GM21423 (cell line): ENCODE measurements at regions not wholly inside any gene's neighbourhood (a gene's known extent, or its start where the extent isn't known, plus 50 kb on each side); places are given as distances from the start of the nearest gene placed in this dataset.
"Not testable (repeated sequence)": the region's sequence is repeated elsewhere in the genome, so short reads cannot be mapped to it uniquely, and the experiment has no call there.

Source experiments
- ATAC-seq: cut with Tn5 transposase; IDR thresholded peaks from one replicate; pipeline ENCODE4 v1.9.1; 2021; ENCODE audit warnings: mild to moderate bottlenecking, moderate library complexity; ENCODE audit not compliant: unreplicated experiment

DNA sequence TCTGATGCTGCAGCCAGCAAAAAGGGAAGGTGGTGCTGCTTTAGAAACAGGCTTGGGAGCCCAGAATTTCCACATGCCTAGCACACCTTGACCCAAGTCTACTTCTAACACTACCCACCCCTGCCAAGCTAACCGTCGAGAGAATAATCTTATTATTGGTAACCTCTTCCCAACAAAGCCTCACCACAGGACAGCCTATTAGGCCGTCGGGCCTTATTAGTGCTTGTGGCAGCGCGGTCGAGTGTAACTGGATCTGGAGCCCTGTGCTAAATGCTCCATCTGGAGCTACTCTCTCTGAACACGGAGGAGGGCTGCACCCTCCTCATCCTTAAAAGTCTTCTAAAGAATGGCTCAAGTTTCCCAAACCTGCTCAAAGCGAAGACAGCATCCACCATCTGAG lies 165.5 kb upstream of the NFIA start:
- no peak for ATAC-seq

DNA sequence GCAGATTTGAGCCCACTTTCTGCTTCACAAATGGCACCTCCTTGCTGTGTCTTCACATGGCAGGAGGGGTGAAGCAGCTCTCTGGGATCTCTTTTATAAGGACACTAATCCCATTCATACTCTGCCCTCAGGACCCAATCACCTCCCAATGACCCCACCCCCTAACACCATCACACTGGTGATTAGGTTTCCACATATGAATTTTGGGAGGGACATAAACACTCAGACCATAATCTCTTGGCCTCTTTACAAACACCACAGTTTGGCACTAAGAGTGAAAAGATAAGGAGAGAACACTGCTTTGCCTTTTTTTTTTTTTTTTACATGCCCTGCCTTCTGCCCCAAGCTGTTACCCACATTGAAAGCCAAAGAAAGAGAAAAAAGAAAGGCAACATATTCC lies 166.2 kb upstream of the NFIA start:
- no peak for ATAC-seq

DNA sequence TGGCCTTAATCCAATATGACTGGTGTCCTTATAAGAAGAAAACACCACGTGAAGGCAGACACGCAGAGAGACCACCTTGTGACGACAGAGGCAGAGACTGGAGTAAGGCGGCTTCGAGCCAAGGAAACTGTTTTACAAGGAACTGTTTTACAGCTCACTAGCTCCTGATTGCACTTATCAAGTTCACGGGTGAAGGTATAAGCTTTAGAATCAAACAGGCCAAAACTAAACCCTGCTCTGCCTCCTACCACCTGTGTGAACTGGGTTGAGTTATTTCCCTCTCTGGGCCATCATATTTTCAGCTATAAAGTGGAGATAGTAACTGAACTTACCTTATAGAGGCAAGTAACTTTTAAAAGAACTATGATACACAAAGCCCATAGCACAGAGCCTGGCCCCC lies 166.9 kb upstream of the NFIA start:
- no peak for ATAC-seq

DNA sequence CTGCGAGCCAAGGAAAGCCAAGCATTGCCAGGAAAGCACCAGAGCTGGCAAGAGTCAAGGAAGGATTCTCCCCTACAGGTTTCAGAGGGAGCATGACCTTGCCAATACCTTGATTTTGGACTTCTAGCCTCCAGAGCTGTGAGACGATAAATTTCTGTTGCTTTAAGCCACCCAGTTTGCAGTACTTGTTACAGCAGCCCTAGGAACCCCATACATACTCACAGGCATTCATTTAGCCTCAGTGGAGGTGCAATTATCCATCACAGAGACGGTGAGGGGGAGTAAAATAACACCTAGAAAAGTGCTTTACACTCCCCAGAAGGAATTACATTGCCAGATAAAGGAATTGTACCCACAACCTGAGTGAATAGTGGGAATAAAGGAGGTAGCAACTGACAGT lies 167.4 kb upstream of the NFIA start:
- no peak for ATAC-seq

DNA sequence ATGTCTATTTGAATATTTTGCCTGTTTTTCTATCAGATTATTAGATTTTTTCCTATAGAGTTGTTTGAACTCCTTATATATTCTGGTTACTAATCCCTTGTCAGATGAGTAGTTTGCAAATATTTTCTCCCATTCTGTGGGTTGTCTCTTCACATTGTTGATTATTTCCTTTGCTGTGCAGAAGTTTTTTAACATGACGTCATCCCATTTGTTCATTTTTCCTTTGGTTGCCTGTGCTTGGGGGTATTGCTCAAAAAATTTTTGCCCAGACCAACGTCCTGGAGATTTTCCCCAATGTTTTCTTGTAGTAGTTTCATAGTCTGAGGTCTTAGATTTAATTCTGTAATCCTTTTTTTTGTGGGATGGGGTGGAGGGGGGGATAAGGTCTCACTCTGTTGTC lies 168.7 kb upstream of the NFIA start:
- not testable (repeated sequence) for ATAC-seq

DNA sequence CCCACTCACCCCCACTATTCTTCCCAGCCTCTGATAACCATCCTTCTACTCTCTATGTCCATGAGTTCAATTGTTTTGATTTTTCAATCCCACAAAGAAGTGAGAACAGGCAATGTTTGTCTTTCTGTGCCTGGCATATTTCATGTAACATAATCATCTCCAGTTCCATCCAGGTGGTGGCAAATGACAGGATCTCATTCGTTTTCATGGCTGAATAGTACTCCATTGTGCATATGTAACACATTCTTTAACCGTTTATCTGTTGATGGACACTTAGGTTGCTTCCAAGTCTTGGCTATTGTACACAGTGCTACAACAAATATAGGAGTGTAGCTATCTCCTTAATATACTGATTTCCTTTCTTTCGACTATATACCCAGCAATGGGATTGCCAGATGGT lies 169.3 kb upstream of the NFIA start:
- no peak for ATAC-seq

DNA sequence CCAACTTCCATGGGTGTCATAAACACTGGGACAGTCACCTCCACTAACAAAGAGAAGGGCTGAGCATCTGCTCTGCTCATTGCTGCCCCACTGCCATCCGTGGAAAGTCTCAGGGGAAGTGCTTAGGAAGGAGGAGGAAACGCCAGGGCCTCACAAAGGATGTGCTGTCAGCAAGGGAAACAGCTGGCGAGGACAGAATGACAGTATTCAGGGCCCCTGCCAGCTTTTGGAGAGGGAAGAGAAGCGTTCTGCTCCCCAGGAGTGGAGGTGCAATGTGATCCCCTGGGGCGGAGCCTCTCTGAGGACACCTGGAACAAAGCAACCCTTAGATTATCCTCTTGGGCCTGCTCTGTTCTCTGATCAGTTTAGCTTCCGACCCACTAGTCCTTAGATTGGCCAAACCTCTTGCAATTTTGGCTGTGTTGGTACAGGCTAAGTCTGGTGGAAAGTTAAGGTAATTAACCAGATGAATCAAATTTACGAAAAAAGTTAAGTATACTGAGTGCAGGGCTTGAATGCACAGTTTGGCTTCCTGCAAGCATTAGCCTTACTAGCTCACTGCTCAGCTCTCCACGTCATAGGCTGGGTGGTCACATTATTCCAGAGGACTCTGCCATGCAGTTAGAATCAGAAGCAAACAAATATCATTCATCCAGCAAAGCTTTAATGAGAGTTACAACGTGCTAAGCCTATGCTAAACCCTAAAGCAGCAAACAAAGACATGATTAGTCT lies 170.2 kb upstream of the NFIA start:
- no peak for ATAC-seq

DNA sequence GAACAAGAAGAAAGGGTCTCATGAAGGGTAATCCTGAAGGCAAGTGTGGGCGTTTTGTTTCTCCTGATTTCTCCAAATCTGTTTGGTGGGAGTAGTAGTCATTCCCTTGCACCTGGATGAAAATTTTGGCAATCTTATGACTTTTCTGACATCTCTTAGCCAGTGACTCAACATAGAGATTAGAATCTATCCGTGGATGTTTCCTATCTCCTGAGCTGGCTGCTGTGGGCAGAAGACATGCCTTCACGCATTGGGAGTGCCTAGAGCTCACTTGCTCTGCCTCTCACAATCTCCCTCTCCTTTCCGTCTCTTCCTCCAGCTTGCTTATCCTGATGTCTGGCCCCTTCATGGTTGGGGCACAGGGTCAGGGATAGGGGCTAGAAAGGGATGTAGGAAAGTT lies 174.2 kb upstream of the NFIA start:
- no peak for ATAC-seq

DNA sequence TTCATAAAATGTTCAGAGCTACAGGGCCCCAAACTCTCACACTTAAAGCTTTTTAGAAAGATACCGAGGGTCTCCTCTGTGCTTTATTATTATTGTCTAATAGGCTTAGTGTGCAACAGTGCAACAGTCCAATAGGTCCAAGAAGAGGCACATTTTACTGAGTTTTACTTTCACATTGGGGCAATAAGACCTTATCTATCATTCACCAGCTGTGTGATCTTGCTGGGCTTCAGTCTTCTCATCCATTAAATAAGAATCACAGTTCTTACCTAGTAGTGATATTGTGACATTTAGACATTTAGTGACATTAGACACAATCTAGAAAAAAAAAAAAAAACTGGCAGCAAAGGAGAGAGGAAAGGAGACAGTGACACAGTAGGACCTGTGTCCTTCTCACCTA lies 175.8 kb upstream of the NFIA start:
- no peak for ATAC-seq

DNA sequence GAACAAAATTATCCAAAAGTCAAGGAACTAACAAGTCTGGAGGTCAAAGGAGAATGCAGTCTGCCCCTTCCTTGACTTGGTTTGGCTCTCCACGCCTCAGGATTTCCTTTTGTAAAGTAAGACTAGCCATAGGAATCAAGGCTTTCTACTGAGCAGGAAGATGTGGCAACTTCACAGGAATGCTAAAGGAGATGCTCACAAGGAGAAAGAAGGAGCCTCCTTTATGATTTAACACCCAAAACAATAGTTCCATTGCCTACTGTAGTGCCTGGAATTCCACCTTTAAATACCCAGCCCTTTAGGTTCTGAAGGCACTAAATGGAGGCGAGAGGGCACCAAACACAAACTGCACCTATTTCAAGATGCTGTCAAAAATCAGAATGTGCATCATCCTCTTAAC lies 176.3 kb upstream of the NFIA start:
- ATAC-seq = no peak

DNA sequence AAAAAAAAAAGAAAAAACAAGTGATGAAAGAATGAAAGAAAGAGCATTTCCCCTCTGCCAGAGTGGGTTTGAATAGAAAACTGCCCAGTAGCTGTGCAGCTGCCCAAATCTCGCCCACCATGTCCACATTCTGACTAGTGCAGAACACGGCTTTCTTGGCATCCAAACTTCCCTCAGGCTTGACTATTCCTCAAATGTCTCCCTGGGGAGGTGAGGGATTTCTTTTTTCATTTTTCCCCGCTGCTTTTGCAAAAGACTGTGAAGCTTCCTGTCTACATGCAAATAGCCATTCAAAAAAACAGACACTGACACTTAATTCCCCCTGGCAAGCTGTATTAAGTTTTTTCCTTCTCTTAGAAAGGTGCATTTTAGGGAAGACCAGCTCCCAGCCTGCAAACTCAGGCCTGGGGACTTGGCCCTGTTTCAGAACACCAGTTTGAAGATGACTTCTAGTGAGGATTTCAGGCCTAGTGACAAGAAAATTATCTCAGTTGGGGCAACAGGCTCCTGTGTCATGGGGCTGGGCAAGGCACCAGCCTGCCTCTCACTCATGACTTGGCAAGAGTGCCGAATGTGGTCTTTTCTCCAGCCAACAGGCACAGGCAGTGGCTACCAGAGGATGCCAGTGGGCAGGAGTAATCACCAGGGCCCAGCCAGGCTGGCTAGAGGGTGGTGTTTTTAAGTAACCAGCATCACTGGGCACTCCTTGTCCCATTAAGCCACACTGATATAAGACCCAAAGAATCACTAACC lies 178.1 kb upstream of the NFIA start:
- ATAC-seq = no peak

DNA sequence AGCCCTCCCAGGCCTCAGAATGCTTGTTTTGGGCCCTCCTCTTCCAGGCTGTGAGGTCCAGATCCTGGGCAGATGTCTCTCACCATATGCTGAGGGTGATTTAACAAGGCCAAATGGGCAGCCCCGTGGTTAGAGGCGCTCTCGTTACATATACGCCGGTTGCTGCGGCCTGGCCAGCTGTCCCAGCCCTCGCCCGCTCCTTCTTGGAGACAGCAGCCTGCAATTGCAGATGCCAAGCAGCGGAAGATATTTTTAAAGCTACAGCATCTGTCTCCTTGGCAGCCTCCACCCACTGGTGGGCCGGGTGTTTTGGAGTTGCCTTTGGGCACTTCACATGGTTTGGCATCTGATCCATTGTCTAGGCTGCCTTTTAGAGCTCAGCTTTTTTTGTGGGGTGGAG lies 178.8 kb upstream of the NFIA start:
- ATAC-seq = no peak

DNA sequence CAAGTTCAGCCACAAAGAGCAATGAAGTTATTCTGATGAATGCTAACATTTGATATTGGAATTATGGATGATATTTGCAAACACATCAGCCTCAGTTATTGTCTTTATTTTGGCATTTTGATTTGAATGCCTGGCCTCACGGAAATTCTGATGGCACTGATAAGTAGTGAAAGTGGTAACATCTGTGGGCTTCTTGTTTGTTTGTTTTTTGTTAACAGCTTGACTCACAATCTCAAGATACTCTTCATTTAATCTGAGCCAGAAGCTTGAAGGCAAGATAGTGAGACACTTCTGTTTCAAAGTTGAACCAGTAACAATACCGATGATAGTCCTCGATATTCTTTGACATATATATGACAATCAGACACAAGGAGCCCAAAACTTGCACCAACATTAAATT lies 182.9 kb upstream of the NFIA start:
- no peak for ATAC-seq

DNA sequence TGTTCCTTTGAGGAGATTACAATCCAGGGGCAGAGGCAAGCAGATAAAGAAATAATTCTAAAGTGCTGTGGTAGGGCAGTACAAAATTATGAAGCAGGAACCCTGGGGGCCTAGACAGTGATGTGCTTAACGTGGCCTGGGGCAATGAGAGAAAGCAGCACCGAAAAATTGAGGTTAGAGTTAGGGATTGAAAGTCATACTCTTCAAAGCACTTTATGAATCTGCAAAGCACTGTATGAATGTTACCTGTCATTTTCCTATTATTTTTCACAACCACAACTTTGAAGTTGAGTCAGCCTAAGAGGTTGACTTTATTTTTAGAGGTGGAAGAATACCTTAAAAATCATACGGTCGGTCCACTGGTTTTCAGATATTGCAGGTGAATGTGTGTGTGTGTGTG lies 183.4 kb upstream of the NFIA start:
- no peak for ATAC-seq

DNA sequence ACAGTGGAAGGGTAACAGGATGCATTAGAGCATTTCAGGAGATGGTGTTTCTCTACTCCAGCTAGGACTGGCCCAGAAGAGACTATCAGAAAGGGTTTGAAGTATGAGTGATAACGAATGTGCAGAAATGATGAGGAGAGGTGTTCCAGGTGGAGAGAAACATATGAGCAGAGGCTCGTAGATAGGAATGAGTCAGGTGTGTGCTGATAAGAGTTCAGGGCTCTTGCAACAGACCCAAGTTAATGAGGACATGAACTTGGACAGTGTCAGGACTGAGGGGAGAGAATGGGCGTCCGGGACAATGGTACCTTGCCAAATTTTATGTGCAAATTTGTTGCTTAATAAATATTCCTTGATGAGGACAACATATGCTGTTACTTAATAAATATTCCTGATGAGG lies 183.9 kb upstream of the NFIA start:
- no peak for ATAC-seq

DNA sequence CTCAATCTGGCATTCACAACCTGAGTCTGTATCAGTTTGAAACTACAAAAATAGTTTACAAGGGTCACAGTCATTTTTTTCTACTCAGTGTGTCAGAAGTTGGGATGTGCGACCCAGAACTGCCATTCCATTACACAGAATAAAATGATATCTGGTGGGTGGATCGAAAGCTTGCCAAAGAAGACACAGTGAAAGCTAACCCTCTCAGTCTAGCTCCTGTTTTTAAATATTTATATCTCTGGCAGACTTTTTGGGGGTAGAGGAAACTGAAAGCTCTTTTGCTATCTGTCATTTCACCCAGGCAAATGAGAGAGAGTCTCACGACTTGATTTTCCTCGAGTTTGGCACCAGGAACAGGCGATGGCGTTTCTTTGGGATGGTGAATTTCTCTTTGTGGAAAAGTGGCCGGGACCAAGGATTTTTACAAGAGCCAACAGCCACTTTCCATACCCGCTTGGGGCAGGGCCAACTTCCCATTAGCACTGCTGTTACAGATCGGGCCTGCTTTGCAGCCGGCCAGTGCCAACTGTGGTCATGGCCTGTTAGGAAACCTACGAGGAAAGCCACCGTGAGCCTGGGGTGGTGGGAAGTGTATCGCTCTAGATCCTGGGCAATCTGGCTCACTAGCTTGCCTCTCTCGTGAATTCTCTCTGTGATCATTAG lies 185.5 kb upstream of the NFIA start:
- ATAC-seq = no peak

DNA sequence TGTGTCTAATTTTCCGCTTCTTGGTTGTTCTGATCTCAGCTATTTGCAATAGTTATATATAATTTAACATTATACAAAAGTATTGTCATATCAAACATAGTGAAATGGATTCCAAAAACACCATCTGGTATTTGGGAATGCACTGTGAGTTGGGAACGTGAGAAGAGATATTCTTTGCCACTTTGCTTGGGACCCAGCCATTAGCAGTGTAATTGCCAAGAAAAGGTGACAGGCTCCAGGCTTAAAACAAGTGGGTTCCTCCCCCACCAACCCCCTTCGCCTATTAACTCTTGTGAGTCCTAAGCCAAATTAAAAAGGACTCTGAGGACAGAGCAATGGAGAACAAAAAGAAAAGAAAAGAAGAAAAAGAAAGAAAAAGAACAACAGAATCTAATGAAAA lies 186.7 kb upstream of the NFIA start:
- no peak for ATAC-seq

DNA sequence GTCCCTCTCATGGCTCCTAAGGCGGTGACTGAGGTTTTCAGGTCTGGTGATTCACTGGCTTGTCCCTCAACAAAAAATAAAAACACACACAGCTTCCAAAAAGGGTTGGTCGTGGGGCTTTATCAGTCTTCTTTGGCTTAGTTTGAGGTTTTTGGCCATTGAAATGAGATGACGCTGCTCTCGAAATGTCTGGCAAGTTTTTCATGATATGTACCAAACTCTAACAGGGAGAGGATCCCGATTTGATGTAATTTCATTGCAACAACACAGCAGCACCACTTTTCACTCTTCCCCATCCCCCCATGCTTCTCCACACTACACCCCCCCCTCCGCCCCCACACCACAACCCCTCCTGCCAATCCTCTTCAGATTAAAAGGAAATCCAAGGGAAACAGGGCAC lies 187.1 kb upstream of the NFIA start:
- ATAC-seq = no peak

DNA sequence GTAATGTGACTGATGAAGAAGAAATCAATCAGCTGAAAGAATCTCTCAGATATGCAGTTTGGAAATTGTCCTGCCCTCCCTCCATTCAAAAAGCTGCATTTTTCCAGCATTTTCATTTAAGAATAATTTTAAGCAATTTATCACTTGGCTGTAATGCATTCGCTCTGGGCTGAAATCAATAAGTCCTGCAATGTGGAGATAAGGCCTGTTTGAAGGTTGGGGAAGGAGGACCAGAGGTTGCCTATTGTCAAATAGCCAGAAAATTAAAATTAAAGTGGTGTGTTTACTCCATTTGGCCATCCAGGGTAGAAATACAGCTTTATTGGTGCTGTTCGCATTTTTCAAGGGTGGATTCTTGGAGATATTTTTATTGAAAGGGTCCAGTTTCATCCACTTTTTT lies 187.6 kb upstream of the NFIA start:
- ATAC-seq = no peak

DNA sequence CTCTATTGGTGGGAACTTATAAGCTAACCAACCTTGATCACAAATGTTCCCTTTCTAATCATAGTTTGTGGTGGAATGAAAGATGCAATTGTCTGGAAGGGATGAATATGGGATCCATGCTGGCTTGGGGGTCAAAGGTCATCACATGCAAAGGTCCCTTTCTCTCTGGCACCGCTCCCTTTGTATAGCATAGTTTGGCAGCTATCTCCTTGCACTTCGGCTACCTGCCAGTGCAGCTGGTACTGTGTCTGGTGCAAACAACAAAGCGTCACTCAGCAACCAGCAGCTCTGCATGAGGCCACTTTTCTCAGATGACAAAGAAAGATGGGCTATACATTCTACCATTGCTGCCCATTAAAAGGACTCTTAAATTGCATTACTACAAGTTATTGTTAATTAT lies 188.2 kb upstream of the NFIA start:
- ATAC-seq = no peak

DNA sequence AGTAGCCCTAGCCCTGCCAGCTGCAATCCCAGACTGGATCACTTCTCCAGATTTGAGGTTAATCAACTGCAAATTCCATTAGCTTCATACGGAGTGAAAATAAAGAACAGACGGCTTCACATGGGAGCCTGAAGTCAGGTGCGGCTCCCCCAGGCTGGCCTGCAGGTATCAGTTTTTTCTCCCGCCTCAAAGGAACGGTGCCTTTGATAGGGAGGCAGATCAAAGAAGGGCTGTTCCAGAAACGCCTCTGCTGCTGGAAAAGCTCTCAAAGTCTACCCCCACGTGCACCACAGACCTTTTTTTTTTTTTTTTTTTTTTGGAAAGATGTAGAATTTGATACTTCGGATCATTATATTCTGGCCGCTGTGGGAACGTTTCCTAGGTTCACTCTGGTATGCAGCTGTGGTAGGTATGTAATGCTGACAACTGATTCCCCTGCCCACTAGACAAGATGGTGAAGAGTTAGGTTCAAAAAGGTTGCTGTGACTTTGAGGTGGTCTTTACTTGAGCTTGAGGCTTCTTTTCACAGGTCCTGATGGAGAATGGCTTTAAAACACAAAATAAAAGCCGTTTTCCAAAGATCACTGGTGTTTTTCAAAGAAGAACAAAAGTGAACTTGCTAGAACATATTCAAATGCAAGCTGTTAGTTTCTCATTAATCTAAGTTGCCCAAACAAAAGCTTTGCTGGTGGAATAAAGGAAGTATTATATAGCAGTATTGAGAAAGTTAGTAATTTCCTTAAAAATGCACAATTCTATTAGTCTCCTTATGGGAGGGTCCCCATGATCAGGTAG lies 189.0 kb upstream of the NFIA start:
- ATAC-seq = no peak
